Liver (tissue), 8 donors: ENCODE measurements at regions not wholly inside any gene's neighbourhood (a gene's known extent, or its start where the extent isn't known, plus 50 kb on each side); places are given as distances from the start of the nearest gene placed in this dataset.

ENCODE experiments used
- DNase-seq: peaks from one replicate; pipeline ENCODE4 v3.0.0-alpha.2; 2017; ENCODE audit warnings: low spot score
- H3K27ac ChIP-seq, 2 donors: one replicate each; pipeline ENCODE4 v1.7.0; 2013; ENCODE audit warnings: inconsistent platforms in 2 of 2, low read length in 2 of 2, control low read depth in 1 of 2, low read depth in 1 of 2, mild to moderate bottlenecking in 1 of 2
- H3K27me3 ChIP-seq, 4 donors: one replicate each; pipeline versions ENCODE4 v1.6.1 to v1.7.0; 2013; ENCODE audit warnings: low read length in 3 of 4, inconsistent platforms in 1 of 4, mild to moderate bottlenecking in 1 of 4, moderate library complexity in 1 of 4; ENCODE audit not compliant: control insufficient read depth in 4 of 4, insufficient read depth in 4 of 4
- H3K36me3 ChIP-seq, 4 donors: one replicate each; pipeline versions ENCODE4 v1.6.1 to v1.7.0; 2013; ENCODE audit warnings: low read length in 3 of 4, mild to moderate bottlenecking in 3 of 4, low read depth in 1 of 4, moderate library complexity in 1 of 4; ENCODE audit not compliant: control insufficient read depth in 4 of 4, insufficient read depth in 3 of 4
- H3K4me1 ChIP-seq, 4 donors: one replicate each; pipeline versions ENCODE4 v1.6.1 to v1.7.0; 2013; ENCODE audit warnings: low read length in 3 of 4, mild to moderate bottlenecking in 3 of 4, moderate library complexity in 1 of 4; ENCODE audit not compliant: control insufficient read depth in 4 of 4, insufficient read depth in 4 of 4
- H3K4me3 ChIP-seq, 3 donors: one replicate each; pipeline versions ENCODE4 v1.6.1 to v1.7.0; 2013; ENCODE audit warnings: low read length in 3 of 3, control low read depth in 1 of 3, low read depth in 1 of 3, mild to moderate bottlenecking in 1 of 3
- H3K9ac ChIP-seq, 2 donors: one replicate each; pipeline ENCODE4 v1.7.0; 2013; ENCODE audit warnings: low read length in 2 of 2, mild to moderate bottlenecking in 2 of 2, moderate library complexity in 2 of 2, control low read depth in 1 of 2, low read depth in 1 of 2
- H3K9me3 ChIP-seq, 4 donors: one replicate each; pipeline versions ENCODE4 v1.6.1 to v1.7.0; 2013; ENCODE audit warnings: low read length in 3 of 4; ENCODE audit not compliant: control insufficient read depth in 4 of 4
- EGR1 ChIP-seq, 2 donors: IDR thresholded peaks; 2 replicates each; pipeline ENCODE4 v1.6.1; 2016 to 2018; ENCODE audit warnings: antibody characterized with exemption in 2 of 2, low read depth in 2 of 2
- FOXA1 ChIP-seq: IDR thresholded peaks from 2 replicates; pipeline ENCODE4 v1.6.1; 2016; ENCODE audit warnings: antibody characterized with exemption
- FOXA2 ChIP-seq: IDR thresholded peaks from 2 replicates; pipeline ENCODE4 v1.6.1; 2016; ENCODE audit warnings: antibody characterized with exemption
- GABPA ChIP-seq, 2 donors: IDR thresholded peaks in 1 of 2; conservative IDR thresholded peaks in 1 of 2; 2 replicates each; pipeline ENCODE4 v1.6.1; 2016; ENCODE audit warnings: antibody characterized with exemption in 2 of 2, mild to moderate bottlenecking in 1 of 2, moderate library complexity in 1 of 2
- HNF4A ChIP-seq, 2 donors: conservative IDR thresholded peaks; 2 replicates each; pipeline ENCODE4 v1.6.1; 2016; ENCODE audit warnings: antibody characterized with exemption in 2 of 2, mild to moderate bottlenecking in 2 of 2
- HNF4G ChIP-seq: IDR thresholded peaks from 2 replicates; pipeline ENCODE4 v1.6.1; 2016; ENCODE audit warnings: antibody characterized with exemption
- JUND ChIP-seq, 2 donors: IDR thresholded peaks; 2 replicates each; pipeline ENCODE4 v1.6.1; 2016; ENCODE audit warnings: antibody characterized with exemption in 2 of 2
- NR2F2 ChIP-seq: IDR thresholded peaks from 2 replicates; pipeline ENCODE4 v1.6.1; 2016; ENCODE audit warnings: antibody characterized with exemption
- RAD21 ChIP-seq, 2 donors: IDR thresholded peaks; 2 replicates each; pipeline ENCODE4 v1.6.1; 2016; ENCODE audit warnings: antibody characterized with exemption in 2 of 2, mild to moderate bottlenecking in 2 of 2
- RXRA ChIP-seq, 2 donors: IDR thresholded peaks; 2 replicates each; pipeline ENCODE4 v1.6.1; 2017 to 2018; ENCODE audit warnings: antibody characterized with exemption in 2 of 2, mild to moderate bottlenecking in 1 of 2
- SP1 ChIP-seq: IDR thresholded peaks from 2 replicates; pipeline ENCODE4 v1.6.1; 2018; ENCODE audit warnings: antibody characterized with exemption, mild to moderate bottlenecking
- YY1 ChIP-seq: IDR thresholded peaks from 2 replicates; pipeline ENCODE4 v1.6.1; 2016; ENCODE audit warnings: antibody characterized with exemption, mild to moderate bottlenecking
- WGBS: extraction: QIAGEN DNeasy Blood & Tissue Kit; methylation state at CpG from one replicate; pipeline ENCODE4 v1.1.7; 2013; 5-methylcytosine and 5-hydroxymethylcytosine counted together
- TF ChIP-seq, protein P1 (sequence below): IDR thresholded peaks from 2 replicates; pipeline ENCODE4 v1.6.1; 2016; ENCODE audit warnings: antibody characterized with exemption
- TF ChIP-seq, protein P2 (sequence below): IDR thresholded peaks from 2 replicates; pipeline ENCODE4 v1.6.1; 2016; ENCODE audit warnings: antibody characterized with exemption, mild to moderate bottlenecking
- TF ChIP-seq, protein P3 (sequence below): IDR thresholded peaks from 2 replicates; pipeline ENCODE4 v1.6.1; 2016; ENCODE audit warnings: antibody characterized with exemption
- TF ChIP-seq, protein P4 (sequence below): IDR thresholded peaks from 2 replicates; pipeline ENCODE4 v1.6.1; 2016; ENCODE audit warnings: antibody characterized with exemption
- TF ChIP-seq, protein P5 (sequence below): fragments of 150-350 bp; IDR thresholded peaks from 2 replicates; pipeline ENCODE4 v1.5.1; 2017; ENCODE audit warnings: improper control_type of control experiment, low read depth, low read length; ENCODE audit not compliant: missing input control
- donor health status: healthy.
- donor health status: healthy.
- donor health status: healthy.
- donor health status: healthy.
- donor health status: healthy.

DNA sequence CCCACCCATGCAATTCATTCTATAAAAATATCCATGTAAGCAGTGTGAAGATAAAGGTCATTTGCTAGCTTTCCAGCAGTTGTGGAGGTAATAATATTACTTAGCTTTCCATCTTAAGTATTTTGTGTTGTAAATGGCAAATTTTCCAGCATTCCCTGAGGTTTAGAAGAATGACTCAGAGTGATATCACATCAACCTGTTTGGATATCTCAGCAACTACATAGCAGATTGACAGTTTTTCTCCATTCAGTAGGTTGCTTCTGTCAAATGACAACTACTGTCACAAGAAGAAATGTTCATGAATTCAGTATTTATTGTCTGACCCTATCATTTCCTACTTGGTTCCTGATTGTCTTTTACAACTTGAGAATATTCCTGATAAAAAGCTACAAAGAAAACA lies 434.9 kb upstream of the GALNTL6 start:
- no peaks in the 10 kb centered on the region for H3K9me3 ChIP-seq
- H3K9ac ChIP-seq, result no peak overlapping the region
- H3K27me3 ChIP-seq, result no peaks in the 10 kb centered on the region
- H3K4me3 ChIP-seq, result no peak overlapping the region
- no peak overlapping the region for H3K27ac ChIP-seq
- H3K36me3 ChIP-seq, result no peaks in the 10 kb centered on the region
- H3K4me1 ChIP-seq, result no peaks in the 10 kb centered on the region
- TF ChIP-seq, protein P1, sequence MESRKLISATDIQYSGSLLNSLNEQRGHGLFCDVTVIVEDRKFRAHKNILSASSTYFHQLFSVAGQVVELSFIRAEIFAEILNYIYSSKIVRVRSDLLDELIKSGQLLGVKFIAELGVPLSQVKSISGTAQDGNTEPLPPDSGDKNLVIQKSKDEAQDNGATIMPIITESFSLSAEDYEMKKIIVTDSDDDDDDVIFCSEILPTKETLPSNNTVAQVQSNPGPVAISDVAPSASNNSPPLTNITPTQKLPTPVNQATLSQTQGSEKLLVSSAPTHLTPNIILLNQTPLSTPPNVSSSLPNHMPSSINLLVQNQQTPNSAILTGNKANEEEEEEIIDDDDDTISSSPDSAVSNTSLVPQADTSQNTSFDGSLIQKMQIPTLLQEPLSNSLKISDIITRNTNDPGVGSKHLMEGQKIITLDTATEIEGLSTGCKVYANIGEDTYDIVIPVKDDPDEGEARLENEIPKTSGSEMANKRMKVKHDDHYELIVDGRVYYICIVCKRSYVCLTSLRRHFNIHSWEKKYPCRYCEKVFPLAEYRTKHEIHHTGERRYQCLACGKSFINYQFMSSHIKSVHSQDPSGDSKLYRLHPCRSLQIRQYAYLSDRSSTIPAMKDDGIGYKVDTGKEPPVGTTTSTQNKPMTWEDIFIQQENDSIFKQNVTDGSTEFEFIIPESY, result no peak
- TF ChIP-seq EGR1 (IDR thresholded peaks at IDR 0.05; ENCODE audit: low read depth in 2 of 2) (no peak), RAD21 (IDR thresholded peaks at IDR 0.05) (no peak), HNF4A (conservative IDR thresholded peaks at IDR 0.05) (no peak), FOXA2 (no peak), RXRA (IDR thresholded peaks at IDR 0.05) (no peak), HNF4G (no peak), GABPA (IDR thresholded peaks at IDR 0.05 in 1 of 2, conservative IDR thresholded peaks at IDR 0.05 in 1 of 2) (no peak), JUND (IDR thresholded peaks at IDR 0.05) (no peak), NR2F2 (no peak)
- TF ChIP-seq, protein P2, sequence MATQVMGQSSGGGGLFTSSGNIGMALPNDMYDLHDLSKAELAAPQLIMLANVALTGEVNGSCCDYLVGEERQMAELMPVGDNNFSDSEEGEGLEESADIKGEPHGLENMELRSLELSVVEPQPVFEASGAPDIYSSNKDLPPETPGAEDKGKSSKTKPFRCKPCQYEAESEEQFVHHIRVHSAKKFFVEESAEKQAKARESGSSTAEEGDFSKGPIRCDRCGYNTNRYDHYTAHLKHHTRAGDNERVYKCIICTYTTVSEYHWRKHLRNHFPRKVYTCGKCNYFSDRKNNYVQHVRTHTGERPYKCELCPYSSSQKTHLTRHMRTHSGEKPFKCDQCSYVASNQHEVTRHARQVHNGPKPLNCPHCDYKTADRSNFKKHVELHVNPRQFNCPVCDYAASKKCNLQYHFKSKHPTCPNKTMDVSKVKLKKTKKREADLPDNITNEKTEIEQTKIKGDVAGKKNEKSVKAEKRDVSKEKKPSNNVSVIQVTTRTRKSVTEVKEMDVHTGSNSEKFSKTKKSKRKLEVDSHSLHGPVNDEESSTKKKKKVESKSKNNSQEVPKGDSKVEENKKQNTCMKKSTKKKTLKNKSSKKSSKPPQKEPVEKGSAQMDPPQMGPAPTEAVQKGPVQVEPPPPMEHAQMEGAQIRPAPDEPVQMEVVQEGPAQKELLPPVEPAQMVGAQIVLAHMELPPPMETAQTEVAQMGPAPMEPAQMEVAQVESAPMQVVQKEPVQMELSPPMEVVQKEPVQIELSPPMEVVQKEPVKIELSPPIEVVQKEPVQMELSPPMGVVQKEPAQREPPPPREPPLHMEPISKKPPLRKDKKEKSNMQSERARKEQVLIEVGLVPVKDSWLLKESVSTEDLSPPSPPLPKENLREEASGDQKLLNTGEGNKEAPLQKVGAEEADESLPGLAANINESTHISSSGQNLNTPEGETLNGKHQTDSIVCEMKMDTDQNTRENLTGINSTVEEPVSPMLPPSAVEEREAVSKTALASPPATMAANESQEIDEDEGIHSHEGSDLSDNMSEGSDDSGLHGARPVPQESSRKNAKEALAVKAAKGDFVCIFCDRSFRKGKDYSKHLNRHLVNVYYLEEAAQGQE, result no peak
- TF ChIP-seq, protein P3, sequence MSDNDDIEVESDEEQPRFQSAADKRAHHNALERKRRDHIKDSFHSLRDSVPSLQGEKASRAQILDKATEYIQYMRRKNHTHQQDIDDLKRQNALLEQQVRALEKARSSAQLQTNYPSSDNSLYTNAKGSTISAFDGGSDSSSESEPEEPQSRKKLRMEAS, result no peak
- TF ChIP-seq, protein P4, sequence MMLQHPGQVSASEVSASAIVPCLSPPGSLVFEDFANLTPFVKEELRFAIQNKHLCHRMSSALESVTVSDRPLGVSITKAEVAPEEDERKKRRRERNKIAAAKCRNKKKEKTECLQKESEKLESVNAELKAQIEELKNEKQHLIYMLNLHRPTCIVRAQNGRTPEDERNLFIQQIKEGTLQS, result no peak
- no peak for DNase-seq

DNA sequence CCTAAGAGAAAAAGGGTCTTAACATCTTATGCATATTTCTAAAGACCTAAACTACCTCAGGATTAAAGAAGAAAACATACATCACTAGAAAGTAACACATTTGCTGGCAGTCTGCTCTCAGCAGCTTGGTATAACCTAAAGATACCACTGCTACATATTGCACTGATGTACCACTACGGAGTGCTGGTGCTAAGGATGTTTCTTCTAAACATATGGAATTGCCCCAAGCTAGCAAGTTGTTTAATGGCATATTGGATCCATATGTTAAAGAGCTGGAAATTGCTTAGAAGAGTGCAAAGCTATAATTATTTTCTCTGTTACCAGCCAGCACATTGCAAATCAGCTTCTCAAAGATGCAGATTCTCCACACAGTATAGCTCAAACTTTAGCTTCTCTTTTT lies 436.5 kb upstream of the GALNTL6 start:
- H3K27me3 ChIP-seq, result no peaks in the 10 kb centered on the region
- WGBS, result 63% methylated on average over 1 of the region's 1 CpG
- no peaks in the 10 kb centered on the region for H3K9me3 ChIP-seq
- DNase-seq, result no peak
- no peaks in the 10 kb centered on the region for H3K36me3 ChIP-seq
- TF ChIP-seq, protein P4, result no peak
- TF ChIP-seq, protein P1, result no peak
- TF ChIP-seq GABPA (IDR thresholded peaks at IDR 0.05 in 1 of 2, conservative IDR thresholded peaks at IDR 0.05 in 1 of 2) (no peak), FOXA2 (no peak), FOXA1 (no peak), YY1 (no peak), HNF4G (no peak), HNF4A (conservative IDR thresholded peaks at IDR 0.05) (no peak), RAD21 (IDR thresholded peaks at IDR 0.05) (no peak), SP1 (no peak)
- TF ChIP-seq, protein P2, result no peak
- TF ChIP-seq, protein P5, sequence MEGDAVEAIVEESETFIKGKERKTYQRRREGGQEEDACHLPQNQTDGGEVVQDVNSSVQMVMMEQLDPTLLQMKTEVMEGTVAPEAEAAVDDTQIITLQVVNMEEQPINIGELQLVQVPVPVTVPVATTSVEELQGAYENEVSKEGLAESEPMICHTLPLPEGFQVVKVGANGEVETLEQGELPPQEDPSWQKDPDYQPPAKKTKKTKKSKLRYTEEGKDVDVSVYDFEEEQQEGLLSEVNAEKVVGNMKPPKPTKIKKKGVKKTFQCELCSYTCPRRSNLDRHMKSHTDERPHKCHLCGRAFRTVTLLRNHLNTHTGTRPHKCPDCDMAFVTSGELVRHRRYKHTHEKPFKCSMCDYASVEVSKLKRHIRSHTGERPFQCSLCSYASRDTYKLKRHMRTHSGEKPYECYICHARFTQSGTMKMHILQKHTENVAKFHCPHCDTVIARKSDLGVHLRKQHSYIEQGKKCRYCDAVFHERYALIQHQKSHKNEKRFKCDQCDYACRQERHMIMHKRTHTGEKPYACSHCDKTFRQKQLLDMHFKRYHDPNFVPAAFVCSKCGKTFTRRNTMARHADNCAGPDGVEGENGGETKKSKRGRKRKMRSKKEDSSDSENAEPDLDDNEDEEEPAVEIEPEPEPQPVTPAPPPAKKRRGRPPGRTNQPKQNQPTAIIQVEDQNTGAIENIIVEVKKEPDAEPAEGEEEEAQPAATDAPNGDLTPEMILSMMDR, result no peak
- H3K9ac ChIP-seq, result no peak overlapping the region
- no peak overlapping the region for H3K27ac ChIP-seq
- no peaks in the 10 kb centered on the region for H3K4me1 ChIP-seq
- no peak overlapping the region for H3K4me3 ChIP-seq
